DND-41 (cell line): ENCODE measurements at regions not wholly inside any gene's neighbourhood (a gene's known extent, or its start where the extent isn't known, plus 50 kb on each side); places are given as distances from the start of the nearest gene placed in this dataset.

ENCODE experiments used
- ATAC-seq: fragments of 200-7000 bp; cut with Tn5 transposase; 3 replicates; pipeline ENCODE4 v1.9.1; 2021; ENCODE audit warnings: low read depth; ENCODE audit not compliant: insufficient read depth
- DNase-seq: peaks from one replicate; pipeline ENCODE4 v3.0.0-alpha.2; 2020
- H2AFZ ChIP-seq: 2 replicates; pipeline ENCODE4 v1.6.0; 2012; ENCODE audit warnings: low read depth, low read length
- H3K27ac ChIP-seq: 2 replicates; pipeline ENCODE4 v1.5.1; 2012; ENCODE audit warnings: low read length, inconsistent platforms
- H3K27me3 ChIP-seq: fragments of 200-600 bp; sonication (generic); 2 replicates; pipeline ENCODE4 v1.6.0; 2012; ENCODE audit warnings: low read length, mild to moderate bottlenecking, inconsistent platforms; ENCODE audit not compliant: insufficient read depth, poor library complexity
- H3K36me3 ChIP-seq: 2 replicates; pipeline ENCODE4 v1.5.1; 2012; ENCODE audit warnings: low read length, inconsistent platforms; ENCODE audit not compliant: insufficient read depth
- H3K4me1 ChIP-seq: 2 replicates; pipeline ENCODE4 v1.5.1; 2012; ENCODE audit warnings: mild to moderate bottlenecking, low read length; ENCODE audit not compliant: insufficient read depth
- H3K4me2 ChIP-seq: 2 replicates; pipeline ENCODE4 v1.6.0; 2012; ENCODE audit warnings: mild to moderate bottlenecking, moderate library complexity, low read length, inconsistent platforms; ENCODE audit not compliant: insufficient read depth
- H3K4me3 ChIP-seq, 2 experiments: fragments of 200-600 bp in 1 of 2; shearing (Covaris generic) in 1 of 2; 2 replicates each; pipeline ENCODE4 v1.5.1; 2012 to 2016; ENCODE audit warnings: inconsistent platforms in 2 of 2, low read length in 2 of 2, mild to moderate bottlenecking in 2 of 2, low read depth in 1 of 2, moderate library complexity in 1 of 2
- H3K79me2 ChIP-seq: 2 replicates; pipeline ENCODE4 v1.6.0; 2012; ENCODE audit warnings: low read length, inconsistent platforms; ENCODE audit not compliant: insufficient read depth
- H3K9ac ChIP-seq: 2 replicates; pipeline ENCODE4 v1.6.0; 2012; ENCODE audit warnings: low read depth, mild to moderate bottlenecking, inconsistent platforms, low read length, moderate library complexity
- H3K9me3 ChIP-seq: 2 replicates; pipeline ENCODE4 v1.5.1; 2012; ENCODE audit warnings: low read length, moderate library complexity, mild to moderate bottlenecking, inconsistent platforms; ENCODE audit not compliant: insufficient read depth, severe bottlenecking
- H4K20me1 ChIP-seq: 2 replicates; pipeline ENCODE4 v1.6.0; 2012; ENCODE audit warnings: low read length; ENCODE audit not compliant: insufficient read depth
- EZH2 ChIP-seq: IDR thresholded peaks from 3 replicates; pipeline ENCODE4 v1.6.1; 2012; ENCODE audit warnings: borderline replicate concordance, low read depth, mild to moderate bottlenecking, moderate library complexity, low read length, inconsistent platforms; ENCODE audit not compliant: severe bottlenecking
- TF ChIP-seq, protein P1 (sequence below): IDR thresholded peaks from 2 replicates; pipeline ENCODE4 v1.5.1; 2012; ENCODE audit warnings: borderline replicate concordance, low read length, moderate library complexity, mild to moderate bottlenecking; ENCODE audit not compliant: poor library complexity, severe bottlenecking; ENCODE audit errors: extremely low read depth

DNA sequence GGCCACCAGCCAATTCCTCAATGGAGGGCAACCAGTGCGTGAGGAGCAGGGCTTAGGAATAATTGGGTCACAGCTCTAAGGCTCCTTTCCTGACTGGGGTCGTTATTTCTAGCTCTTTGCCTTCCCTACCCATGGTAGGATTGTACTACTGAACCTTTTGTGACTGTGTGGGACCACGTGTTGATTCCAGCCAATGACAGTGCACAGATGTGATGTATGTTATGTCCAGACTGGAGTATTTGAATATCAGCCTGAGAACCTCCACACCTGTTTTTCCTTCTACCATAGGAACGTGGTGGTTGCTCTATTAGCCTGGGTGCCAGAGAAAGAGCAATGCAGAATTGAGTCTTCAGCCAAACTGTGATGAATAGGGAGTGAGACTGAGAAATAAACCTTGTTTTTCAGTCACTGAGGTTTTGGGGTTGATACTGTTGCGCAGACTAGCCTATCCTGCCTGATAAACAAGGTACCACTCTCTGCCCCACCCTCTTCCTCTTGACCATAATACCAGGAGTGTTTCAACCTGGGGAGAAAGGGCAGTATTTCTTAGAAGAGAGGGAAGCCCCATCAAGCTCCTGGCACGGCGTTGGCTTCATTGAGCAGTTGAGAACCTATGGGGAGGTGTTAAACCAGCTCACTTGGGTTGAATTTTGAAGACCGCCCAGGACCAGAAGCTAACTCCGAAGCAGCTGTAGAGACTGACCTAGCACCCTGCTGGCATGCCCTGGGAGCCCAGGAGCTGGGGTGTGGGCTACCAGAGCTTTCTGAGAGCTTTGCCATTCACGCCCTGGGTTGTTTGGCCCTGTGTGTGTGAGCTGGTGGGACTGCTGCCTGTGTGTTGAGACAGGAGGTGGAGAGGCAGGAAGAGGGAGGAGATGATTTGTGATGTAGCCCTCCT lies 105.5 kb upstream of the BACH2 start:
- Histone ChIP-seq H3K4me3 (no peak overlapping the region), H3K4me1 (peaks cover 18% of the 10 kb centered on the region), H3K9me3 (no peaks in the 10 kb centered on the region), H3K79me2 (no peaks in the 10 kb centered on the region), H4K20me1 (no peaks in the 10 kb centered on the region), H3K9ac (no peak overlapping the region), H2AFZ (peak overlapping the region; percentile 19; the same call in 1 of the 2 replicates), H3K36me3 (no peaks in the 10 kb centered on the region), H3K4me2 (no peak overlapping the region), H3K27ac (no peak overlapping the region), H3K27me3 (no peaks in the 10 kb centered on the region)
- DNase-seq, result no peak
- TF ChIP-seq, protein P1, sequence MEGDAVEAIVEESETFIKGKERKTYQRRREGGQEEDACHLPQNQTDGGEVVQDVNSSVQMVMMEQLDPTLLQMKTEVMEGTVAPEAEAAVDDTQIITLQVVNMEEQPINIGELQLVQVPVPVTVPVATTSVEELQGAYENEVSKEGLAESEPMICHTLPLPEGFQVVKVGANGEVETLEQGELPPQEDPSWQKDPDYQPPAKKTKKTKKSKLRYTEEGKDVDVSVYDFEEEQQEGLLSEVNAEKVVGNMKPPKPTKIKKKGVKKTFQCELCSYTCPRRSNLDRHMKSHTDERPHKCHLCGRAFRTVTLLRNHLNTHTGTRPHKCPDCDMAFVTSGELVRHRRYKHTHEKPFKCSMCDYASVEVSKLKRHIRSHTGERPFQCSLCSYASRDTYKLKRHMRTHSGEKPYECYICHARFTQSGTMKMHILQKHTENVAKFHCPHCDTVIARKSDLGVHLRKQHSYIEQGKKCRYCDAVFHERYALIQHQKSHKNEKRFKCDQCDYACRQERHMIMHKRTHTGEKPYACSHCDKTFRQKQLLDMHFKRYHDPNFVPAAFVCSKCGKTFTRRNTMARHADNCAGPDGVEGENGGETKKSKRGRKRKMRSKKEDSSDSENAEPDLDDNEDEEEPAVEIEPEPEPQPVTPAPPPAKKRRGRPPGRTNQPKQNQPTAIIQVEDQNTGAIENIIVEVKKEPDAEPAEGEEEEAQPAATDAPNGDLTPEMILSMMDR, result no peak
- TF ChIP-seq EZH2, result no peak
- ATAC-seq, result peak; percentile 71

DNA sequence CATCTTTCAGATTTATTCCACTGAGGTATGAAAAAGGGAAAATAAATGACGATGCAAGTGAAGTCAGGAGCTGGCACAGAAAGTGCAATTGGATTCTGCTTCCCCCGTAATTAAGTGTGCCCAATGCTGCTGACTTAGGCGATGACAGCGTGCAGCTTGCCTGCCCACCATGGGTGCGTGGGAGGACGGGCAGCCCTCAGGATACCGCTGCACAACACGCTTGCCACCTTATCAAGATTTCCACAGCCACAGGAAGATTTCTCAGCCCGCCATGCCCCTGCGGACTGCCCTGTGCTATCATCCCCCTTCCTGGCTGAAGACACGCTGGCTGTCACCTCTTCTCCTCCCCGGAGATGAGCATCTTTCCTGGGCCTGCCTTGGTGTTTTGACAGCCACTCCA lies 103.3 kb upstream of the BACH2 start:
- Histone ChIP-seq H3K27ac (no peak overlapping the region), H3K79me2 (no peaks in the 10 kb centered on the region), H3K9me3 (no peaks in the 10 kb centered on the region), H3K36me3 (no peaks in the 10 kb centered on the region), H3K9ac (no peak overlapping the region), H2AFZ (no peak overlapping the region), H4K20me1 (no peaks in the 10 kb centered on the region), H3K4me2 (no peak overlapping the region), H3K4me1 (peaks cover 18% of the 10 kb centered on the region), H3K4me3 (no peak overlapping the region), H3K27me3 (no peaks in the 10 kb centered on the region)
- no peak for TF ChIP-seq EZH2
- TF ChIP-seq, protein P1, result no peak
- ATAC-seq, result no peak
- DNase-seq, result no peak

DNA sequence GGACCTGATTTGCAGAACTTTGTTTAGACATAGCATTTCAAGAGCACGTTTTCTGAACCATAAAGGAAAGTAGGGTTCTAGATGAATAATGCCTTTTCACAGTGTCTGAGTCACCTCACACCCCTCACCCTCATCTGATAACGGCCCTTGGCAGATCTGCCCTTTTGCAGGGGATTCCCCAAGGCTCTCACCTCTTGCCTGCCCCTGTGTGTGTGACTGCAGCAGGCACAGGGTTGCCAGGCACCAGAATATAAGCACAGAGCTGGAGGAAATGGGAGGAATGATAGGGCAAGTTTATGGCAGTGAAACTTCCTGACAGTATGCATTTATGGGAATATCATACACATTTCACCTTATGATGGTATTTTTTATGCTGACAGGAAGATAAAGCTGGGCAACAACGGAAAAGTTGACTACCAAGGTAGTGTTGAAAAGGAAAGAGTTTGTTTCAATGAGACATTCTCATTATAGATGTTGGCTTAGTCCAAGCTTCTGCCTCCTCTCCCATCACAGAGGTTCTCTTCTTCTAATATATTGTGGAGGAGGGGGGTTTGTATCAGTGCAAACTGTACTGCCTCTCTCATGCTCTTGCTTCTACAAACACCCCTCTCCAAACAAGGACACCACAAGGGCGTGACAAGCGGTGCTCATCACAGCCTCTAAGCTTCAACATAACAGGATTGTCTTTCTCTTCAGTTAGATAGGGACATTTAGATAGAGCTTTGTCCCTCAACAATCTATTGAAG lies 101.5 kb upstream of the BACH2 start:
- no peak overlapping the region for H3K9ac ChIP-seq
- no peak for TF ChIP-seq EZH2
- TF ChIP-seq, protein P1, result peak; percentile 16
- H3K36me3 ChIP-seq, result no peaks in the 10 kb centered on the region
- no peaks in the 10 kb centered on the region for H3K9me3 ChIP-seq
- no peaks in the 10 kb centered on the region for H4K20me1 ChIP-seq
- DNase-seq, result peak; percentile 33
- ATAC-seq, result peak; percentile 66
- no peak overlapping the region for H3K27ac ChIP-seq
- no peaks in the 10 kb centered on the region for H3K27me3 ChIP-seq
- H3K79me2 ChIP-seq, result no peaks in the 10 kb centered on the region
- H3K4me2 ChIP-seq, result no peak overlapping the region
- H3K4me1 ChIP-seq, result peaks cover 30% of the 10 kb centered on the region
- H2AFZ ChIP-seq, result no peak overlapping the region
- H3K4me3 ChIP-seq, result no peak overlapping the region
